ENCODE measurements at regions not wholly inside any gene's neighbourhood (a gene's known extent, or its start where the extent isn't known, plus 50 kb on each side); places are given as distances from the start of the nearest gene placed in this dataset.

DNA sequence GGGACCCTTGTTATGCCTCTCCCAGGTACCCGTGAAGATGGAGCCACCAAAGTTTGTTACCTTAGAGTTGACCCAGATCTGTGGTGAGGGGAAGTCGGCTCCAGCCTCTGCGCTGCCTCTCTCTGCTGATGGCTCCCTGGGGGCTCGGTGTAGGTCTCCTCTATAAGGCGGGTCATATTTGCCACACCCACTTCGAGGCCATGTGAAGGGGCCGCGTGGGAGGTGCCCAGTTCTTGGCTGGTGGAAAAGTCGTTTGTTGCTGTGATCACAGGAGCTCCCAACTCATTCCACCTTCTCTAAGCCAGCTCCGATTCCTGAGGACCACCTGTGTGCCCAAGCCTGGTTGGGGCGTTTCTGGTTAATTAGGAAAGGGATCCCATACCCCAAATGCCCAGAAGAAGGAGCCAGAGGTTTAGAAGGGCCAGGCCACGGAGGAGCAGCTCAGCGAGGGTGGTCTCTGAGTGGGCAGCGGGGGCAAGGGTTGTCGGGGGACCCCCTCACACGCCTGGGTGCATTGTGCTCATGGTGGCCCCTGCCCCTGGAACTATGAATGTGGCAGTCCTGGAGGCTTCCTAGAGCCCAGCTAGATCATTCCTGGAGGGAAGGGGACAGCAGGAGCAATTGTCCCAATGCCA lies 296.5 kb downstream of the ZNF536 start:
- no peak for TF ChIP-seq TAF1 (IDR thresholded peaks at IDR 0.05; ENCODE audit: low read depth, low read length)
- no peak for TF ChIP-seq POLR2AphosphoS5 (IDR thresholded peaks at IDR 0.05; ENCODE audit: low read depth, low read length)
- TF ChIP-seq POLR2A (IDR thresholded peaks at IDR 0.05; ENCODE audit: low read depth, low read length), result no peak
- no peak for TF ChIP-seq PAX5 (IDR thresholded peaks at IDR 0.05; ENCODE audit: insufficient read depth, low read length, severe bottlenecking)
- no peak for TF ChIP-seq POU2F2 (IDR thresholded peaks at IDR 0.05; ENCODE audit: low read depth, low read length)
